Limb (tissue), 2 donors: ENCODE measurements at regions not wholly inside any gene's neighbourhood (a gene's known extent, or its start where the extent isn't known, plus 50 kb on each side); places are given as distances from the start of the nearest gene placed in this dataset.
"Not testable (repeated sequence)": the region's sequence is repeated elsewhere in the genome, so short reads cannot be mapped to it uniquely, and the experiment has no call there.

Experiments
- DNase-seq, 2 donors: peaks; one replicate each; pipeline ENCODE4 v3.0.0-alpha.2; 2016; ENCODE audit errors: extremely low spot score in 2 of 2

DNA sequence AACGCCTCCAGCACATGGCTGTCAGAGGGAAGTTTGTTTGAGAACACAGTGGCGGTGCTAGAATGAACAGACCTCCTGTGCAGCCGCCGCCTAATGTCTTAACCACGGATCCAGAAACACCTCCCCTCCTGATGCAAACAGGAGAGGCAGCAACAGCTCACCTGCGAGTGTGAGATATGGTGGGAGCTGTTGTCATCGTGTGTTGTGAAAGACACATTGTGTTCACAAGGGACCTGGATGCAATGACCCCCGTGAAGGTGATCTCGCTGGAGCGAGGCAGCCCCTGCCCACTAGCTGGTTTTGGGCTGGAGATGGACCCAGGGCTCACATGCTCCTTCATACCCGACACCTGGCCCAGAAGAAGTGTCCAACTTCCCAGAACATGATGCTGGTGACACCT, 315.3 kb upstream of the C1orf174 start:
- no peak for DNase-seq

DNA sequence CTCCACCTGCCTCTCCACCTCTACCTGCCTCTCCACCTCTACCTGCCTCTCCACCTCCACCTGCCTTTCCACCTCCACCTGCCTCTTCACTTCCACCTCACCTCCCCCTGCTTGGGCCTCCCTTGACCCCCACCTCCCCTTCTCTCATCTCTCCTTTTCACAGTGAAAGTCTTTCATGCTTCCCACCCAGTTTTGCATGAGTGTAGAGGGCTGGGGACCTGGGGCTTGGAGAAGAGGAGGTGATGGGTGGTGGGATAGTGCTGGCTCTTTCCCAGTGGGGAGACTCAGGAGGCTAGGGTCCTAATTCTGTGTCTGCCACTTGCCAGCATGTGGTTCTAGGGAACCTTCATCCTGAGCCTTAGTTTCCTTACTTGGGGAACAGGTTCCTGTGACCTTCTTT, 316.2 kb upstream of the C1orf174 start:
- no peak for DNase-seq

- no peak for DNase-seq
Observed at GRCh38 chr1:4218619-4219018, 318.5 kb upstream of the C1orf174 start.

- DNase-seq, result no peak
Observed at GRCh38 chr1:4219111-4219510, 319.0 kb upstream of the C1orf174 start.

- DNase-seq, result no peak
Observed at GRCh38 chr1:4219826-4220225, 319.8 kb upstream of the C1orf174 start.

GRCh38 chr1:4220362-4220761, 320.3 kb upstream of the C1orf174 start:
- no peak for DNase-seq

GRCh38 chr1:4221107-4221506, 321.0 kb upstream of the C1orf174 start:
- no peak for DNase-seq

GRCh38 chr1:4224684-4225467, 324.8 kb upstream of the C1orf174 start:
- no peak for DNase-seq

DNA sequence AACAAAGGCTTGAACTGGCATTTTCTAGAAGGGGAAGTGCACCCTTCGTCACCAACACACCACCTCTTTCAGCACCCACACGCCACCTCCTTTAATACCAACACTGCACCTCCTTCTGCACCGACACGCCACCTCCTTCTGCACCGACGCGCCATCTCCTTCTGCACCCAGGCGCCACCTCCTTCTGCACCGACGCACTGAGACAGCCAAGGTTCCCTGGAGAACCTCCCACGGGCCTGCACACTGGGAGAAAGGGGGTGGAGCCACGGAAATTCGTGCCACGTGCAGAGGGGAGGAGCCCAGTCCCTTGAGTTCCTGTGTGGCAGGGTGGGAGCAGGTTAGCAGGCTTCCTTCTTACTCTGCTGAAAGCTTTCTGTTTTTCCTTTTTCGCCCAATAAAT, 327.9 kb upstream of the C1orf174 start:
- DNase-seq, result no peak

DNA sequence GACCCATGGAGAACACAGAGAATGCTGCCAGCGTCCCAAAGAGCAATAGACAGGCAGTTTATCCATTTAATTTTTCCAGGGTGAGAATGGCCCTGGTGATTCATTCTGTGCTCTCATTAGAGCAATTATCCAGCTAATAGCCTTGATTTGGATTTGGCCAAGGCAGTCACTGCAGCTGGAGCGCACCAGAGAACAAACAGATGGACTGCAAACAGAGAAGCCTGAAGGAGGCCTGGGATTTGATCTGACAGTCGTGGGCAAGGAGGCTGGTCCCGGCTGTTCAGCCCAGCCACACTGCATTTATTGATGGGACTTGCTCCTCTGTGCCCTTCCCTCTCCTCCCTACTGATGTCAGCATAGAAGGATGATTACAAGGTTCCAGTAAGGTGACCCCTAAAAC, 353.9 kb upstream of the C1orf174 start:
- DNase-seq, result no peak

- no peak for DNase-seq
Observed at GRCh38 chr1:4256351-4256750, 356.3 kb upstream of the C1orf174 start.

DNA sequence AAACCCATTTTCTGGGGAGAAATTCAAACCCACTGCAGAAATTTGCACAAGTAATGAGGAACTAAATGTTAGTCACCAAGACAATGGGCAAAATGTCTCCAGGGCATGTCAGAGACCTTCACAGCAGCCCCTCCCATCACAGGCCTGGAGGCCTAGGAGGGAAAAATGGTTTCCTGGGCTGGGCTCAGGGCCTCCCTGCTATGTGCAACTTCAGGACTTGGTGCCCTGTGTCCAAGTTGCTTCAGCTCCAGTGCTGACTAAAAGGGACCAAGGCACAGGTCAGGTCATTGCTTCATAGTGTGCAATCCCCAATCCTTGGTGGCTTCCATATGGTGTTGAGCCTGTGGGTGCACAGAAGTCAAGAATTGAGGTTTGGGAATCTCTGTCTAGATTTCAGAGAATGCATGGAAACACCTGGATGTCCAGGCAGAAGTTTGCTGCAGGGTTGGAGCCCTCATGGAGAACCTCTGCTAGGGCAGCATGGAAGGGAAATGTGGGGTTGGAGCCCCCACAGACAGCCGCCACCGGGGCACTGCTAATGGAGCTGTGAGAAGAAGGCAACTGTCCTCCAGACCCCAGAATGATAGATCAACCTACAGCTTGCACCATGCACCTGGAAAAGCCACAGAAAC, 358.2 kb upstream of the C1orf174 start:
- DNase-seq, result not testable (repeated sequence)

- DNase-seq, result no peak
Observed at GRCh38 chr1:4261327-4261726, 361.3 kb upstream of the C1orf174 start.

- DNase-seq, result no peak
Observed at GRCh38 chr1:4262665-4263064, 362.6 kb upstream of the C1orf174 start.

DNA sequence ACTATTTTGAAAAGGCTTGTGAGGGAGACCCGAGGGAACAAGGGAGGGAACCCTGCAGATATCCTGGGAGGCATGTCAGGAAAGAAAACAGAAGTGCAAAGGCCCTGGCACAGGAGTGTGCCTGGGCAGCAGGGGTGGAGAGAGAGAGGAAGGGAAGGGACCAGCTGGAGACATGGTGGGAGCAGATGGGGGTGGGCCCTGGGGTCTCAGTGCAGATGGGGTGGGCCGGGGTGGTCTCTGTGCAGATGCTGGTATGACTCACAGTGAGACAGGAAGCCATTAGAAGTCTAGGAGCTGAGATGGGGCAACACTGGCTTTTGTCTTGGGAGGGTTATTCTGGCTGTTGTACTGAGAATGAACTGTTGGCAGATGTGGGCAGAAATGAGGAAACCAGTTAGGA, 363.6 kb upstream of the C1orf174 start:
- no peak for DNase-seq

GRCh38 chr1:4265836-4266235, 365.8 kb upstream of the C1orf174 start:
- no peak for DNase-seq

GRCh38 chr1:4267381-4268261, 367.5 kb upstream of the C1orf174 start:
- no peak for DNase-seq

- DNase-seq, result no peak
Observed at GRCh38 chr1:4268262-4268888, 368.3 kb upstream of the C1orf174 start.

DNA sequence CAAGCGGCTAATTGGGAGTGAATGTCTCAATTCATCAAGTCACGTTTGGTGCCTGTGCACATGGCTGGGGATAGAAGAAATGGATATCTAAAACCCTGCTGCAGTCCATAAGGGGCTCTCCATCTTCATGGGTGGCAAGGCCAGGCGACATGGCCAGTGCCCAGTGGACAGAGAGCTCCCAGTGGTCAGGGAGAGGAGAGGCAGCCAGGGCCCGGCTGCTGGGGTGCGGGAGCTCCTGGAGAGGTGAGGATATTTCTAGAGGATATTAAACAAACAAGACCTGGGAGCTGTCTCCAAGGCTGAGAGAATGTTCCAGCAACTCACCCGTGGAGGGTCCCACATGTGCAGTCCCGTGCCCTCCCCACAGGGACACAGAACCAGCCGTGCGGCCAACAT, 368.8 kb upstream of the C1orf174 start:
- no peak for DNase-seq

DNA sequence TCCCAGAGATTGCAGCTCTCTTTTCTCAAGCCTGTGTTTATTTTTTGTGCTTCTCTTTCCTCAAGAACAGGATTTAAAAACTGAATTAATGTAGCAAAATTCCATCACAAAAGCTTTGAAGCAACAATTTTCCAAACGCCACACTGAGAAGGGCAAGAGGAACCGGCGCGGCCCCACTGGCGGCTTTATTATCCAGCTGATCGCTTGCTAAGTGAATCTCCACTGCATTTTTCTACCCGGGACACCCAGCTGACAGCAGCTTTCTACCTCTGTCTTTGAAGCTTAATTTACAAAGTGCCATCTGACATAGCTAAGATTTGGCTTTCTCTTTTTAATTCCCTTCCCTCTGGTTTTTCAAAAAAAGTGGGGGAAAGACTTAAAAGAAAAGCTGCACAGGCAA, 369.3 kb upstream of the C1orf174 start:
- no peak for DNase-seq

DNA sequence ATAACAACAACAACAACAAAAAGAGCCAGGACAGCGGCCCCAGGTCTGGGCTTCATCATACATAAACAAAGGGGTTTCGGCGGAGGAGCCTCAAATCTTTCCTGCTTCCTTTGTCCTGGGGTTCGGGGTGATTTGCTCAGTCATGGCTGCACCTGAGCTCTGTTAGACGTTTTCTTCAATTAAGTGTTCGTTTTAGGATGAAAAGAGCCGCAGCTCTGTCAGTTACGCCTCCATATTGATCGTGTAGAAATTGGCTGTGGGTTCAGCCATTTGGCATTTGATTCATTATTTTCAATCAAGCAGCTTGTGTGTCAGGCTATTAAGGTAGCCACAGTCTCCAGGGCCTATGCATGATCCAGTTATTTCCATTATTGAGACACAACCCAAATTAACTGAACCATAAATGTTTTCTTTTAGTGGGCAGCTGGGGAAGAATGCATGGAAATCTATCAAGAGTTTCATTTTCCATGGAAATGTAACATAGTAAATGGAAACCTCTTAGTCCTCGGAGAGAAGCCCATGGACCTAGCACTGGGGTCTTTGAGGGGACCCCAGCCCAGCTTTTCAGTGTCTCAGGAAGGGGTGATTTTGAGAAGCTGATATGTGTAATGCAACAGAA, 370.0 kb upstream of the C1orf174 start:
- DNase-seq, result no peak
